ENCODE measurements at regions not wholly inside any gene's neighbourhood (a gene's known extent, or its start where the extent isn't known, plus 50 kb on each side); places are given as distances from the start of the nearest gene placed in this dataset.

GRCh38 chr6:135637701-135638100 lies 140.2 kb upstream of the AHI1 start:
- no peaks in the 10 kb centered on the region for H3K9me3 ChIP-seq (ENCODE audit: control insufficient read depth in 1 of 2, insufficient read depth in 1 of 2, low read depth in 1 of 2, low read length in 2 of 2)
- CTCF ChIA-PET = no interaction called here
- H3K4me1 ChIP-seq (ENCODE audit: control insufficient read depth in 1 of 2, insufficient read depth in 2 of 2, low read length in 2 of 2) = no peaks in the 10 kb centered on the region
- no peak for ATAC-seq
- H2AFZ ChIP-seq (ENCODE audit: low read depth, low read length, poor library complexity, severe bottlenecking) = no peak overlapping the region
- intact Hi-C loops (cut with micrococcal nuclease) = no loop called here
- no peak for DNase-seq (ENCODE audit: low read depth, low spot score)
- no peaks in the 10 kb centered on the region for H3K36me3 ChIP-seq (ENCODE audit: control insufficient read depth in 1 of 2, insufficient read depth in 2 of 2, low read length in 2 of 2)
- H3K27ac ChIP-seq (ENCODE audit: low read depth, low read length) = no peak overlapping the region
- POLR2A ChIA-PET = no interaction called here
- no peaks in the 10 kb centered on the region for H3K27me3 ChIP-seq (ENCODE audit: insufficient read depth, low read length)
- RAD21 ChIA-PET (ENCODE audit: low non-redundant PET in 1 of 2, low total read pairs in 2 of 2, uncharacterized antibody in 2 of 2, unreplicated experiment in 2 of 2) = no interaction called here
- no peak for TF ChIP-seq SP1 (IDR thresholded peaks at IDR 0.05; ENCODE audit: low read depth)
- TF ChIP-seq RAD21 (IDR thresholded peaks at IDR 0.05; ENCODE audit: low read depth) = no peak
- no peak for TF ChIP-seq ZBTB33 (IDR thresholded peaks at IDR 0.05; ENCODE audit: extremely low read depth, insufficient replicate concordance, low read length)
- no peak for TF ChIP-seq ELF1 (IDR thresholded peaks at IDR 0.05; ENCODE audit: borderline replicate concordance, low read depth)
- no peak for TF ChIP-seq EGR1 (IDR thresholded peaks at IDR 0.05; ENCODE audit: low read depth)
- no peak for TF ChIP-seq CEBPB (IDR thresholded peaks at IDR 0.05; ENCODE audit: low read depth)
- no peak for TF ChIP-seq TCF7L2 (IDR thresholded peaks at IDR 0.05; ENCODE audit: borderline replicate concordance, extremely low read depth, insufficient read depth, insufficient read length)
- TF ChIP-seq ATF3 (IDR thresholded peaks at IDR 0.05) = no peak
- TF ChIP-seq EZH2 (IDR thresholded peaks at IDR 0.05) = no peak
- H3K9me2 ChIP-seq (ENCODE audit: insufficient read depth) = no peaks in the 10 kb centered on the region
- no peaks in the 10 kb centered on the region for H4K20me1 ChIP-seq (ENCODE audit: insufficient read depth)
- H3K79me2 ChIP-seq (ENCODE audit: insufficient read depth, low read length) = no peaks in the 10 kb centered on the region
- no peak overlapping the region for H3K9ac ChIP-seq (ENCODE audit: low read length)
- no peak overlapping the region for H3K4me3 ChIP-seq (replicated peaks in 1 of 2; ENCODE audit: low read depth in 1 of 2, low read length in 2 of 2)
- H3K4me2 ChIP-seq (ENCODE audit: low read length) = no peak overlapping the region
- BruUV-seq (replicated peaks) = no TSS peak

GRCh38 chr6:135638108-135638507 lies 140.6 kb upstream of the AHI1 start:
- DNase-seq (ENCODE audit: low read depth, low spot score) (no peak), ATAC-seq (no peak)
- H3K9me2 ChIP-seq (ENCODE audit: insufficient read depth) = no peaks in the 10 kb centered on the region
- no peak overlapping the region for H2AFZ ChIP-seq (ENCODE audit: low read depth, low read length, poor library complexity, severe bottlenecking)
- no peak overlapping the region for H3K27ac ChIP-seq (ENCODE audit: low read depth, low read length)
- no peak overlapping the region for H3K9ac ChIP-seq (ENCODE audit: low read length)
- H3K4me2 ChIP-seq (ENCODE audit: low read length) = no peak overlapping the region
- no peaks in the 10 kb centered on the region for H3K36me3 ChIP-seq (ENCODE audit: control insufficient read depth in 1 of 2, insufficient read depth in 2 of 2, low read length in 2 of 2)
- no peaks in the 10 kb centered on the region for H3K27me3 ChIP-seq (ENCODE audit: insufficient read depth, low read length)
- no peaks in the 10 kb centered on the region for H3K9me3 ChIP-seq (ENCODE audit: control insufficient read depth in 1 of 2, insufficient read depth in 1 of 2, low read depth in 1 of 2, low read length in 2 of 2)
- H4K20me1 ChIP-seq (ENCODE audit: insufficient read depth) = no peaks in the 10 kb centered on the region
- BruUV-seq (replicated peaks) = no TSS peak
- ChIA-PET POLR2A (no interaction called here), CTCF (no interaction called here), RAD21 (ENCODE audit: low non-redundant PET in 1 of 2, low total read pairs in 2 of 2, uncharacterized antibody in 2 of 2, unreplicated experiment in 2 of 2) (no interaction called here)
- H3K4me1 ChIP-seq (ENCODE audit: control insufficient read depth in 1 of 2, insufficient read depth in 2 of 2, low read length in 2 of 2) = no peaks in the 10 kb centered on the region
- intact Hi-C loops (cut with micrococcal nuclease) = no loop called here
- H3K79me2 ChIP-seq (ENCODE audit: insufficient read depth, low read length) = no peaks in the 10 kb centered on the region
- H3K4me3 ChIP-seq (replicated peaks in 1 of 2; ENCODE audit: low read depth in 1 of 2, low read length in 2 of 2) = no peak overlapping the region
- TF ChIP-seq CTCF (IDR thresholded peaks at IDR 0.05 in 2 of 3, conservative IDR thresholded peaks at IDR 0.05 in 1 of 3; ENCODE audit: borderline replicate concordance in 1 of 3, insufficient read depth in 1 of 3, low read depth in 2 of 3, low read length in 2 of 3) = no peak
- no peak for TF ChIP-seq SRF (IDR thresholded peaks at IDR 0.05; ENCODE audit: low read depth)
- TF ChIP-seq YY1 (IDR thresholded peaks at IDR 0.05; ENCODE audit: extremely low read depth, insufficient replicate concordance, low read depth, low read length) = no peak
- no peak for TF ChIP-seq CEBPB (IDR thresholded peaks at IDR 0.05; ENCODE audit: low read depth)
- no peak for TF ChIP-seq ZNF274 (IDR thresholded peaks at IDR 0.05; ENCODE audit: low read depth, low read length)
- no peak for TF ChIP-seq POLR2A (IDR thresholded peaks at IDR 0.05; ENCODE audit: borderline replicate concordance, extremely low read depth, insufficient read depth, insufficient read length)
- no peak for TF ChIP-seq CBX3 (IDR thresholded peaks at IDR 0.05; ENCODE audit: low read depth)
- TF ChIP-seq RAD21 (IDR thresholded peaks at IDR 0.05; ENCODE audit: low read depth) = no peak
- no peak for TF ChIP-seq JUND (IDR thresholded peaks at IDR 0.05)
- no peak for TF ChIP-seq EZH2 (IDR thresholded peaks at IDR 0.05)
- TF ChIP-seq SIN3A (IDR thresholded peaks at IDR 0.05; ENCODE audit: low read depth) = no peak
- no peak for TF ChIP-seq TCF7L2 (IDR thresholded peaks at IDR 0.05; ENCODE audit: borderline replicate concordance, extremely low read depth, insufficient read depth, insufficient read length)
- TF ChIP-seq POLR2AphosphoS5 (IDR thresholded peaks at IDR 0.05; ENCODE audit: low read depth, low read length) = no peak
- no peak for TF ChIP-seq FOSL1 (IDR thresholded peaks at IDR 0.05; ENCODE audit: low read depth)
